ENCODE measurements at regions not wholly inside any gene's neighbourhood (a gene's known extent, or its start where the extent isn't known, plus 50 kb on each side); places are given as distances from the start of the nearest gene placed in this dataset.

GRCh38 chr1:80673935-80674597 lies 1126.7 kb upstream of the ADGRL2 start:
- TF ChIP-seq YY1 (IDR thresholded peaks at IDR 0.05; ENCODE audit: insufficient read depth, insufficient read length) (no peak), SUZ12 (IDR thresholded peaks at IDR 0.05; ENCODE audit: extremely low read depth, insufficient read depth, insufficient read length) (no peak), ZNF274 (IDR thresholded peaks at IDR 0.05; ENCODE audit: low read depth, low read length) (no peak)
